Pancreas (tissue), 10 donors: ENCODE measurements at regions not wholly inside any gene's neighbourhood (a gene's known extent, or its start where the extent isn't known, plus 50 kb on each side); places are given as distances from the start of the nearest gene placed in this dataset.

Experiments
- ATAC-seq, 4 donors: fragments of 200-7000 bp; cut with Tn5 transposase; one replicate each; pipeline versions ENCODE4 v1.8.0 to v1.9.1; 2020; ENCODE audit warnings: mild to moderate bottlenecking in 4 of 4, moderate library complexity in 4 of 4
- DNase-seq, 6 donors: peaks; one replicate each; pipeline ENCODE4 v3.0.0-alpha.2; 2020
- FAIRE-seq: peaks from 2 replicates; lab custom pipeline; 2012; peaks lifted over from hg19 to GRCh38; lab: Jason Lieb, UNC
- H3K27ac ChIP-seq, 4 donors: fragments of 200-600 bp; sonication (generic); 1 replicate in 3 of 4; 2 replicates in 1 of 4; pipeline versions ENCODE4 v1.5.0 to v1.8.0; 2020
- H3K27me3 ChIP-seq, 4 donors: fragments of 200-600 bp; one replicate each; pipeline ENCODE4 v1.8.0; 2021
- H3K36me3 ChIP-seq, 3 donors: fragments of 200-600 bp; sonication (generic) in 1 of 3; one replicate each; pipeline versions ENCODE4 v1.5.0 to v1.8.0; 2020 to 2021
- H3K4me1 ChIP-seq, 3 donors: fragments of 200-600 bp; one replicate each; pipeline ENCODE4 v1.8.0; 2021
- H3K4me3 ChIP-seq, 4 donors: fragments of 200-600 bp; sonication (generic) in 2 of 4; one replicate each; pipeline versions ENCODE4 v1.5.0 to v1.8.0; 2020 to 2021
- H3K9me3 ChIP-seq, 4 donors: fragments of 200-600 bp; one replicate each; pipeline ENCODE4 v1.8.0; 2021
- CTCF ChIP-seq, 4 donors: fragments of 200-600 bp; sonication (generic) in 3 of 4; IDR thresholded peaks; one replicate each; pipeline versions ENCODE4 v1.5.0 to v1.8.0; 2021; ENCODE audit warnings: antibody characterized with exemption in 4 of 4
- WGBS, 2 donors: extraction: QIAGEN DNeasy Blood & Tissue Kit; methylation state at CpG; one replicate each; pipeline ENCODE4 v1.1.7; 2013; 5-methylcytosine and 5-hydroxymethylcytosine counted together
- intact Hi-C, 3 donors: fragments of 100-400 bp; cut with DNase I; formaldehyde crosslinking; loops; one replicate each; pipeline versions ENCODE4 v1.11.1 to v1.14.2; 2022
- donor health status: healthy with polysubstance abuse.
- donor health status: DM: no; HTN: no; CAD: no; lungs with moderate emphysema.
- donor health status: DM: no; HTN: no; CAD: no.
- donor health status: control.
- donor health status: control.
- donor health status: Bipolar disorder and iron deficiency.
- donor health status: DM: yes; HTN: yes; CAD: no.
- donor health status: DM: no; HTN: no; CAD: no.
- donor health status: DM: no; HTN: no; CAD: no.
- donor health status: DM: yes; HTN: yes; CAD: no.

GRCh38 chr6:110529907-110530306 is 53.5 kb upstream of the SLC22A16 start:
- intact Hi-C loops, result loop anchor here in 1 of 3 donors (5.0 to 10.0 kb wide), 2 partner anchors 155 to 422 kb away; no protein-coding TSS in a partner anchor
- H3K4me3 ChIP-seq, result no peak overlapping the region
- H3K4me1 ChIP-seq, result no peaks in the 10 kb centered on the region
- H3K9me3 ChIP-seq, result no peaks in the 10 kb centered on the region
- H3K27ac ChIP-seq, result no peak overlapping the region
- WGBS, 2 donors, result 71 to 82% methylated on average over 3 of the region's 3 CpGs
- H3K27me3 ChIP-seq, result no peaks in the 10 kb centered on the region
- FAIRE-seq (no peak), ATAC-seq (no peak), DNase-seq (no peak)
- no peak for TF ChIP-seq CTCF (IDR thresholded peaks at IDR 0.05)
- no peaks in the 10 kb centered on the region for H3K36me3 ChIP-seq

GRCh38 chr6:110529355-110529754 is 52.9 kb upstream of the SLC22A16 start:
- Histone ChIP-seq H3K36me3 (no peaks in the 10 kb centered on the region), H3K27ac (no peak overlapping the region), H3K27me3 (no peaks in the 10 kb centered on the region), H3K4me3 (no peak overlapping the region), H3K4me1 (no peaks in the 10 kb centered on the region), H3K9me3 (no peaks in the 10 kb centered on the region)
- FAIRE-seq, result no peak
- intact Hi-C loops, result loop anchor here in 1 of 3 donors (5.0 to 10.0 kb wide), 2 partner anchors 155 to 423 kb away; no protein-coding TSS in a partner anchor
- no peak for DNase-seq
- peak in 1 of 4 donors; percentile 18 for ATAC-seq
- TF ChIP-seq CTCF (IDR thresholded peaks at IDR 0.05), result no peak
- WGBS, 2 donors, result 78 to 89% methylated on average over 5 of the region's 5 CpGs

GRCh38 chr6:110528930-110529325 is 52.5 kb upstream of the SLC22A16 start:
- no peak for TF ChIP-seq CTCF (IDR thresholded peaks at IDR 0.05)
- no peaks in the 10 kb centered on the region for H3K4me1 ChIP-seq
- no peaks in the 10 kb centered on the region for H3K36me3 ChIP-seq
- no peaks in the 10 kb centered on the region for H3K27me3 ChIP-seq
- FAIRE-seq, result no peak
- no peak overlapping the region for H3K4me3 ChIP-seq
- no peaks in the 10 kb centered on the region for H3K9me3 ChIP-seq
- WGBS, 2 donors, result 89 to 91% methylated on average over 6 of the region's 6 CpGs
- intact Hi-C loops, result loop anchor here in 1 of 3 donors (5.0 to 10.0 kb wide), 2 partner anchors 156 to 423 kb away; no protein-coding TSS in a partner anchor
- no peak overlapping the region for H3K27ac ChIP-seq
- no peak for ATAC-seq
- DNase-seq, result no peak

- peak; percentile 68 to 94 (median 90) for ATAC-seq
- WGBS, 2 donors, result 12 to 13% methylated on average over 4 of the region's 4 CpGs
- H3K4me3 ChIP-seq, result no peak overlapping the region
- H3K27ac ChIP-seq, result no peak overlapping the region
- peak; percentile 95 for FAIRE-seq
- H3K36me3 ChIP-seq, result no peaks in the 10 kb centered on the region
- intact Hi-C loops, result loop anchor here in 1 of 3 donors (5.0 to 10.0 kb wide), 2 partner anchors 156 to 424 kb away; no protein-coding TSS in a partner anchor
- H3K4me1 ChIP-seq, result no peaks in the 10 kb centered on the region
- TF ChIP-seq CTCF (IDR thresholded peaks at IDR 0.05), result peak; percentile 31 to 72 (median 57)
- no peaks in the 10 kb centered on the region for H3K27me3 ChIP-seq
- peak in 3 of 6 donors; percentile 9 to 58 (median 28) for DNase-seq
- H3K9me3 ChIP-seq, result no peaks in the 10 kb centered on the region
Observed at GRCh38 chr6:110528101-110528929, 51.9 kb upstream of the SLC22A16 start.
